ENCODE measurements at regions not wholly inside any gene's neighbourhood (a gene's known extent, or its start where the extent isn't known, plus 50 kb on each side); places are given as distances from the start of the nearest gene placed in this dataset.

- no peak for DNase-seq
These were observed 497.1 kb upstream of the PLXNA2 start for GRCh38 chr1:208741296-208741695.

- no peak for DNase-seq
These were observed 499.2 kb upstream of the PLXNA2 start for GRCh38 chr1:208743361-208743760.

DNA sequence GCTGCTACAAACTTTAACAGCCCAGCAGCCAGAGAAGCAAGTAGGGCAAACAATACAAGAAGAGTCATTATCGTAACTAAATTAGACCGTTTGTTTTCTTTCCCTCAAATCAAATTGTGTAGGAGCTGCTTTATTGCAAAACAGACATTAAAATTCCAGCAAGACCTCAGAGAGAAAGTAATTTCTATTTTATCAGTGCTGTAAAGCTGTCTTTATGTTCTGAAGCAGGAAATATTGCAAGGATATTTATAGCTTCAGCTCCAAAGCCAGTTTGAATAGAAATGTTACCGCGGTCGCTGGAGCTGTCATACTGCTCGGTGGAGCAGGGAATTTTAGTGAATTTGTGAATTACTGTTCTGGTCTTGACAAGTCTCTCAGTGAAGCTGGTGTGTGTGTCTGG is 503.8 kb upstream of the PLXNA2 start:
- no peak for DNase-seq

DNA sequence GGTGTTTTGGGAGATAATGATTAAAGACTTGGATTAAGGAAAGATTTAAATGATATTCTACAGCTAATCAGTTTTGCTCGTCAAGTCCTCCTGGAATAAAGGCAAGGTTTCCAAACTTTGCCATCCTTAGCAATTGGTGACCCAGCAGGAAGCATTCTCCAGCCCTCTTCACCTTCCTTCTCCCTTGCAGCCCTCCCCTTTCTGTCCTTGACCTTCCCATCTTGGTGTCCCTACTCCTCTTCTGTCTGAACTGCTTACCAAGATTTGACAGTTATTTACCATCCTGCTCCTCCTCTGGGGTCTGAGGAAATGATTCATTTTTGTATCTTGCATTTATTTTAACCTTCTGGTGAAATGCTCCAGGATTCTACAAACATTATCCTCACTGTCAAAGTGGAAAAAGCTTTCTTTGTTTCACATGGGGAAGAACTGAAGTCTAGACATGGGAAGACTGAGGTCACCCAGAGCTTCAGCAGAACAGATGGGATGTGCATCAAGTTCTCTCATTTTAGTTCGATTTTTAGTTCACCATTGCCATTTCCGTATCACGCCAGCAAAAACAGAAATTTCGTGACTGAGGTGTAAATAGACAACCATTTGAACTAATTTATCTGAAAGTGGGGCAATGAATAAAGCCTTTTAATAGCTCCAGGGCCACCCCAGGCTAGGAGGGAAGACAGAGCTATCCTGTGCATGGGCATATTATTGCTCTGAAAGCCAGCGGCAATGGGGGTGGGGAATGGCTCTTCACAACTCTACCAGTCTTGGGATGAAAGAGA is 504.4 kb upstream of the PLXNA2 start:
- no peak for DNase-seq

- DNase-seq, result no peak
These were observed 512.3 kb upstream of the PLXNA2 start for GRCh38 chr1:208756339-208756981.

DNA sequence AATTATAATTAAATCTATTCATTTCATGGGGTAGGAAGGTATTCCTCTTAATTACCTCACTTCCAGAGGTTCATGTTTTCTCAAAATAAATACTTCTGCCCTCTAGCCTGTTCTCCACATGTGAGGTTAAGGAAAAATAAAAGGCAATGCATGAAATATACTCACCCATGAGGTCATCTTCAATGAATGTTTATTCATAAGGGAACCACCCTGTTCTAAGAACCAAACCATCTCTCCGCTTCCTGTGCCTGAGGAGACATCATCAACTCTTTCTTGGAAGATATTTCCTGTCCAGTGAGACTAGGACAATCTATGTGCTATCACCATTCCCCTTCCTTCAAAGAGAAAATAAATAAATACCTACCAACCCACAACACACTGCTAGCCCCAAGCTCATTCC is 513.7 kb upstream of the PLXNA2 start:
- DNase-seq, result no peak

GRCh38 chr1:208759255-208759654 is 515.1 kb upstream of the PLXNA2 start:
- no peak for DNase-seq

GRCh38 chr1:208763971-208764370 is 519.8 kb upstream of the PLXNA2 start:
- DNase-seq, result no peak

DNA sequence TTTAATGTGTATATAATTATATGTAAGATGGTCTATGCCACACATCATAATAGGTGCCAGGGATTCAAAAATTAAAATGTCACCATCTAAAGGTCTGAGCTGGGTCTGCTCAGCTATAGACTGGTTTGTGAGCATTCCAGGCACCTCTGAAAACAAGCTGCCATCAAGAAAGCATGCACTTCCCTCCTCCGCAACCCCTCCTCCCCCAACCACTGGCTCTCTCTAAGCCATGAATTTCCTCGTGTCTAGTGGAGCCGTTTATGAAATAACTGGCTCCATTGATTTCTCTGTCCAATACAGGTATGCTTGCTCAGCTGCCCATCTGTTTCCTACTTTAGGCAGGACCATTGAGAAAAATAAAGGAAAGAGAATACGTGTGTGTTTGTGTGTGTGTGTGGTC is 522.6 kb upstream of the PLXNA2 start:
- DNase-seq, result no peak

GRCh38 chr1:208767816-208768215 is 523.6 kb upstream of the PLXNA2 start:
- DNase-seq, result no peak

- no peak for DNase-seq
These were observed 528.7 kb upstream of the PLXNA2 start for GRCh38 chr1:208772891-208773290.

GRCh38 chr1:208775841-208776240 is 531.7 kb upstream of the PLXNA2 start:
- no peak for DNase-seq

DNA sequence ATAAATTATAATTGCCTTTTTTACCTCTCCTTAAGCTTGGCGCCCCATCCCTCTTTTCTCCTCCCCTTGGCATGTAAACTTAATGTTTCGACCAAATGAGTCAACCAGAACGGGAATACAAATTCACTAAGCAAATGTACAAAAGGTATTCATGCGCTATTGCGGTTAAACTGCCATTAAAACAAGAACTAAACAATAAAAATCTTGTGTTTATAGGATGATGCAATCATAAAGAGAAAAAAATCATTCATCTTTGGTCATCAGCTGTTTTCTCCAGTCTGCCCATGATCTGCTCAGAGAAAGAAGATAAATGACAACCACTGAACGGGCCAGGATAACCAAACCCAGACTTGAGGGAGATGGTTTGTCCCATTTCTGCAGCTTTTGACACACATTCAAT is 534.2 kb upstream of the PLXNA2 start:
- no peak for DNase-seq

DNA sequence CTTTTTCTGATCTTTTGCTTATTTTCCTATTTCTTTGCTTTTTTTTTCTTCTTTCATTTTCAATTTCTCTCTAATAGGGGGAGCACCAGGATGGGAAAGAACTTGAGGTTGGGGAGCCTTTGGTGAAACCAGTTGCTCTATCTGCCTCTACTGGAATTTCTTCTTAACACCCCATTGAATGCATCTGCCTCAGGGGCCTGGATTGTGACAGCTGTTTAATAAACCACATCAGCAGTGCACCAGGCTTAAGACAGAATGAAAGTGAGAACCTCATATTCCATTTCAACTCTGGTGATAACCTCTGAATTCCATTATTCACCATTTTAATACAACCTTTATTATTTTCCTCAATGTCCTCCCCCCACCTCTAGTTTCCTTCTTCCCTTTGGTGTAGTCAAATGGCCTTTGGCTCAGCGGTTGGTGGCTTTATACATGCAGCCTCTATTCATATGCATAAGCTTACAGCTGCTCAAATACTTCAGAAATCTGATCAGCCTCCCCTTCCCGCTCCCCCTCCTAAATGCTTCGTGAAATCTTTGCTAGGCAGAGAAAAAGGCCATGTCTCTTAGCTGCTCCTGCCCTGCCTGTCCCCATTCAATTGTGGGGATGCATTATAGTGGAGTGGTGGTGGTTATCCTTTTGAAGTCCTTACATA is 537.3 kb upstream of the PLXNA2 start:
- DNase-seq, result no peak

DNA sequence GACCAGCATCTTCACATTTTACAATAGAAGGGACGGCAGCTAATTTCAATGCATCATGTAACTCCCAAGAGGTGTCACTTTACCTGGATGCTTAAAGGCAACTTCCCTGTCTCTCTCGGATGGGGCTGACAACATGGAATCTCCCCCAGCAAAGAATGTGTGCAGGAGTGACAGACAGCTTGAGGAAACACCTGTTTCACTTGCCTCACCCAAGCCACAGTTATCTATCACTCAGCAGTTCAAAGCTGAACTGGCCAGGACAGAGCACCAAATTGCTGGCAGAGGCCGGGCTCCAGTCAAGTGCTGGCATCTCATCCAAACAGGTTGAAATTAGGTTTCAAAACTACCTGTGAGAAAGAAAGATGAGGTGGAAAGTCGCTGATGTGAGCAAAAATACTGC is 538.0 kb upstream of the PLXNA2 start:
- no peak for DNase-seq

GRCh38 chr1:208785629-208786028 is 541.4 kb upstream of the PLXNA2 start:
- DNase-seq, result no peak

GRCh38 chr1:208787219-208787618 is 543.0 kb upstream of the PLXNA2 start:
- no peak for DNase-seq

GRCh38 chr1:208788013-208788540 is 543.9 kb upstream of the PLXNA2 start:
- no peak for DNase-seq

GRCh38 chr1:208791456-208791855 is 547.3 kb upstream of the PLXNA2 start:
- no peak for DNase-seq

GRCh38 chr1:208793861-208794345 is 549.7 kb upstream of the PLXNA2 start:
- no peak for DNase-seq

DNA sequence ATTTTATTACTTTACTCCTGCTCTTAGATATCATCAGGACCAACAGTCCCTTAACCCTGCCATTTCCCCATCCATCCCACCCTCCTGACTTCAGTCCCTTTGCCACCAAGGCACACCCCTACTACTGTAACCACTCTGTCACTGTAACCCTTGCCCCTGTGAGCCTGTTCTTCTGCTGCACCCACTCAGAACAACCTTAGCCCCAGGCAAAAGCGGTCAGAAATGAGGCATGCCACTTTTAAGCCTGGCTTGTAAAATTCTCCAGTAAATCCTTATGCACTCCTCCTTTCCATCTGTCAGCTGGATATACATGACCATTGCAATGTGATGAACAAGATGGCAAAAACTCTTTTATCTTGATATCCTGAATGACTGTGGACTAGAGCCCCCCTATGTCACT is 555.0 kb upstream of the PLXNA2 start:
- no peak for DNase-seq

DNA sequence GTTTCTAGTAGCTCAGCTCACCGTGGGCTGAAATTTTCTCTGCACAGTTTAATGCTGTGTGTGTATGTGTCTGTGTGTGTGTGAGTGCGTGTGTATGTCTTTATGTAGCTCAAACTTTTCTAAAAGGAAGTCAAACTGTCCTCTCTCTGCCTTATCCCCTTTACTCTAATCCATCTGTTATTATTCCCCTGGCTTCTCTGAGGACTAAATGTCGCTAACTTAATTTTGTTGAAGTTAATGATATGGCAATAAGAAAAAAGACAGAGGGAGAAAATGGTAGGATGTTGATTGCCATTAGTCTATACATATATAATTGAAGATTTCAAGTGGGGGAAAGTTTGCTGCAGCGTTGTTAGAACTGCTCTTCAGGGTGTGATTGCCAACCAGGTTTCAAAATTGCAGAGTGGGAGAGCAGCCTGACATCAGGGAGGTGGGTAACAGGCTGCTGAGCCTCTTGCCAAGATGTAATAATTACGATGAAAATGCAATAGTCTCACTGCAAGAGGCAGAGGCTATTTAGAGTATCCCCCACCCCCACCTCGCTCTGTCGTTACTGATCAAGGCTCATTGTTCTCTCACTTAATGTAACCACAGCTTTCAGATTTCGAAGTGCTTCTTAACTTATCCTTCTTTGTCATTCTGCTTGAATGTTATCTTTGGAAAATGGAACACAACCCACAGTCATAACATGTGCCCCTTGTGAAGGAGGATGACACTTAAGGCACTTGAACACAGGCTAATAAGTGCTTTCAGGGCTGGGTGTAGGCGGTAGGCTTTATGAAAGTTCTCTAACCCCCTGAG is 559.0 kb upstream of the PLXNA2 start:
- no peak for DNase-seq

All from hippocampal formation (tissue), 2 donors.